ENCODE measurements at regions not wholly inside any gene's neighbourhood (a gene's known extent, or its start where the extent isn't known, plus 50 kb on each side); places are given as distances from the start of the nearest gene placed in this dataset.

- H3K4ac ChIP-seq (ENCODE audit: low read depth, low read length): no peak overlapping the region
- no peak overlapping the region for H2BK5ac ChIP-seq (ENCODE audit: insufficient read length, low read length)
- no peak overlapping the region for H3K23ac ChIP-seq (ENCODE audit: insufficient read length, low read depth, low read length)
- Mint-ChIP-seq H3K27me3 (ENCODE audit: low read depth) (peaks cover 9% of the 10 kb centered on the region), H3K4me1 (peaks cover 5% of the 10 kb centered on the region in 2 experiments), H3K9me3 (no peaks in the 10 kb centered on the region; a peak in 1 of 5 replicates), H3K27ac (no peak overlapping the region), H3K36me3 (ENCODE audit: insufficient read depth in 1 of 3, low read depth in 3 of 3) (no peaks in the 10 kb centered on the region), H3K4me3 (no peak overlapping the region)
- no peak overlapping the region for H2AFZ ChIP-seq (ENCODE audit: low read length)
- no peak overlapping the region for H3K4me2 ChIP-seq (ENCODE audit: insufficient read depth, insufficient read length, low read length)
- H3K56ac ChIP-seq (ENCODE audit: insufficient read length, low read depth, low read length): no peak overlapping the region
- no peak overlapping the region for H4K5ac ChIP-seq (ENCODE audit: insufficient read length, low read depth, low read length)
- no peak for TF ChIP-seq CTCF (conservative IDR thresholded peaks at IDR 0.05)
- H3K4me1 ChIP-seq (ENCODE audit: insufficient read depth, low read length): no peaks in the 10 kb centered on the region
- no peaks in the 10 kb centered on the region for H3K79me1 ChIP-seq (ENCODE audit: insufficient read depth, low read depth, low read length, poor library complexity, severe bottlenecking)
- no peak overlapping the region for H2BK15ac ChIP-seq (ENCODE audit: low read depth, low read length)
- no peak overlapping the region for H4K8ac ChIP-seq (replicated peaks; ENCODE audit: insufficient read length, low read depth, low read length)
- H3K9ac ChIP-seq (ENCODE audit: extremely low read depth, insufficient read length, low read length): no peak overlapping the region
- H2BK20ac ChIP-seq (ENCODE audit: low read depth, low read length, poor library complexity, severe bottlenecking): no peak overlapping the region
- H3K79me2 ChIP-seq (ENCODE audit: insufficient read depth, low read length): no peaks in the 10 kb centered on the region
- H3K14ac ChIP-seq (ENCODE audit: insufficient read depth, low read length): no peak overlapping the region
- no peak overlapping the region for H2BK120ac ChIP-seq (ENCODE audit: low read depth, low read length, poor library complexity, severe bottlenecking)
- no peaks in the 10 kb centered on the region for H4K20me1 ChIP-seq (ENCODE audit: control insufficient read depth, insufficient read depth, insufficient read length)
- H3K23me2 ChIP-seq (ENCODE audit: insufficient read length, low read depth, low read length, poor library complexity, severe bottlenecking): no peaks in the 10 kb centered on the region
- H2BK12ac ChIP-seq (ENCODE audit: insufficient read length, low read depth, low read length): no peak overlapping the region
- no peak overlapping the region for H3T11ph ChIP-seq (ENCODE audit: low read length)
- no peak overlapping the region for H2AK5ac ChIP-seq (ENCODE audit: insufficient read length, low read length)
- no peak overlapping the region for H3K27ac ChIP-seq (ENCODE audit: insufficient read length, low read depth, low read length)
- DNase-seq: no peak
- no peaks in the 10 kb centered on the region for H3K9me3 ChIP-seq (ENCODE audit: control insufficient read depth, low read depth, low read length)
- H3K27me3 ChIP-seq (ENCODE audit: insufficient read depth, low read length): no peaks in the 10 kb centered on the region
- WGBS (ENCODE audit: extremely low coverage, insufficient read length, low lambda C conversion rate): no CpG with 5 or more reads among the region's 12 CpGs
- no peak overlapping the region for H4K91ac ChIP-seq (ENCODE audit: insufficient read length, low read depth, low read length)
- H3K18ac ChIP-seq (ENCODE audit: insufficient read length, low read depth, low read length): no peak overlapping the region
These were observed 144.4 kb downstream of the SCARB1 start for GRCh38 chr12:124719231-124719630.

Measured in H9 (cell line).